ENCODE measurements at regions not wholly inside any gene's neighbourhood (a gene's known extent, or its start where the extent isn't known, plus 50 kb on each side); places are given as distances from the start of the nearest gene placed in this dataset.

GRCh38 chr5:145225529-145225928 lies 609.6 kb downstream of the PRELID2 start:
- Histone ChIP-seq H3K27me3 (ENCODE audit: insufficient read depth, low read length, poor library complexity, severe bottlenecking) (no peaks in the 10 kb centered on the region), H3K9me2 (replicated peaks; ENCODE audit: low read depth, low read length) (no peaks in the 10 kb centered on the region), H3F3A (ENCODE audit: low read depth) (no peaks in the 10 kb centered on the region), H3K4me3 (ENCODE audit: low read length, poor library complexity, severe bottlenecking) (no peak overlapping the region), H3K9ac (ENCODE audit: low read depth, low read length, poor library complexity, severe bottlenecking) (no peak overlapping the region), H3K4me1 (ENCODE audit: insufficient read depth, low read length, poor library complexity, severe bottlenecking) (no peaks in the 10 kb centered on the region), H3K4me2 (ENCODE audit: low read depth, low read length, poor library complexity, severe bottlenecking) (no peak overlapping the region), H4K20me1 (ENCODE audit: insufficient read depth, low read length, poor library complexity, severe bottlenecking) (no peaks in the 10 kb centered on the region), H3K36me3 (ENCODE audit: insufficient read depth, low read length) (no peaks in the 10 kb centered on the region), H3K79me2 (ENCODE audit: insufficient read depth, low read length) (no peaks in the 10 kb centered on the region), H2AFZ (ENCODE audit: low read length) (no peak overlapping the region), H3K9me3 (ENCODE audit: insufficient read depth, low read depth, low read length) (no peaks in the 10 kb centered on the region)
- TF ChIP-seq EZH2phosphoT487 (IDR thresholded peaks at IDR 0.05; ENCODE audit: borderline replicate concordance) (no peak), CTCF (conservative IDR thresholded peaks at IDR 0.05; ENCODE audit: low read length) (no peak)

DNA sequence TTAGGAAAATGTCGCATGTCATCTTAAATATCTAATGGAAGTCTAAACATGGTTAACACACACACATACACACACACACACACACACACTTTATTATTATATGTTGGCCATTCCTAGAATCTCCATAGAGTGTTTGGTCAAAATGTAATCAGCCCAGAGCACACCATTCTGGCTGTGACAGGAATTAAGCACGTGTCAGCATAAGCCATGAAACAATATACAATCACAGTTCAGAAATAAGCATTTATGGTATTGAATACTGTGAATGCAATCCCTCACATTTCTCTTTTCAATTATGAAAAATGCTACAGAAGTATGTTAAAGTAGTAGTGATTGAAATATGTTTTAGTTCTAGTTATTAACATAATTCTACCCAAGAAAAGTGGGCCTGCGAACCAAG lies 611.6 kb downstream of the PRELID2 start:
- TF ChIP-seq CTCF (conservative IDR thresholded peaks at IDR 0.05; ENCODE audit: low read length) (no peak), EZH2phosphoT487 (IDR thresholded peaks at IDR 0.05; ENCODE audit: borderline replicate concordance) (no peak)
- Histone ChIP-seq H2AFZ (ENCODE audit: low read length) (no peak overlapping the region), H3K9me2 (replicated peaks; ENCODE audit: low read depth, low read length) (no peaks in the 10 kb centered on the region), H3K36me3 (ENCODE audit: insufficient read depth, low read length) (no peaks in the 10 kb centered on the region), H3K9me3 (ENCODE audit: insufficient read depth, low read depth, low read length) (no peaks in the 10 kb centered on the region), H3K79me2 (ENCODE audit: insufficient read depth, low read length) (no peaks in the 10 kb centered on the region), H3K27me3 (ENCODE audit: insufficient read depth, low read length, poor library complexity, severe bottlenecking) (no peaks in the 10 kb centered on the region), H3F3A (ENCODE audit: low read depth) (no peaks in the 10 kb centered on the region), H3K4me2 (ENCODE audit: low read depth, low read length, poor library complexity, severe bottlenecking) (no peak overlapping the region), H3K9ac (ENCODE audit: low read depth, low read length, poor library complexity, severe bottlenecking) (no peak overlapping the region), H3K4me3 (ENCODE audit: low read length, poor library complexity, severe bottlenecking) (no peak overlapping the region), H3K4me1 (ENCODE audit: insufficient read depth, low read length, poor library complexity, severe bottlenecking) (no peaks in the 10 kb centered on the region), H4K20me1 (ENCODE audit: insufficient read depth, low read length, poor library complexity, severe bottlenecking) (no peaks in the 10 kb centered on the region)

GRCh38 chr5:145222622-145223021 lies 612.5 kb downstream of the PRELID2 start:
- no peak overlapping the region for H3K9ac ChIP-seq (ENCODE audit: low read depth, low read length, poor library complexity, severe bottlenecking)
- H3K79me2 ChIP-seq (ENCODE audit: insufficient read depth, low read length) = no peaks in the 10 kb centered on the region
- no peaks in the 10 kb centered on the region for H3F3A ChIP-seq (ENCODE audit: low read depth)
- H3K9me2 ChIP-seq (replicated peaks; ENCODE audit: low read depth, low read length) = no peaks in the 10 kb centered on the region
- H3K4me3 ChIP-seq (ENCODE audit: low read length, poor library complexity, severe bottlenecking) = no peak overlapping the region
- no peaks in the 10 kb centered on the region for H3K9me3 ChIP-seq (ENCODE audit: insufficient read depth, low read depth, low read length)
- H4K20me1 ChIP-seq (ENCODE audit: insufficient read depth, low read length, poor library complexity, severe bottlenecking) = no peaks in the 10 kb centered on the region
- H3K27me3 ChIP-seq (ENCODE audit: insufficient read depth, low read length, poor library complexity, severe bottlenecking) = no peaks in the 10 kb centered on the region
- no peaks in the 10 kb centered on the region for H3K4me1 ChIP-seq (ENCODE audit: insufficient read depth, low read length, poor library complexity, severe bottlenecking)
- no peaks in the 10 kb centered on the region for H3K36me3 ChIP-seq (ENCODE audit: insufficient read depth, low read length)
- H3K4me2 ChIP-seq (ENCODE audit: low read depth, low read length, poor library complexity, severe bottlenecking) = no peak overlapping the region
- no peak overlapping the region for H2AFZ ChIP-seq (ENCODE audit: low read length)
- no peak for TF ChIP-seq CTCF (conservative IDR thresholded peaks at IDR 0.05; ENCODE audit: low read length)
